GDM1 (cell line): ENCODE measurements at regions not wholly inside any gene's neighbourhood (a gene's known extent, or its start where the extent isn't known, plus 50 kb on each side); places are given as distances from the start of the nearest gene placed in this dataset.

Source experiments
- DNase-seq: peaks from one replicate; lab custom pipeline; 2025; lab: John Stamatoyannopoulos, UW

- DNase-seq: no peak
Measured at GRCh38 chr4:81946996-81947395, 426.8 kb downstream of the HNRNPD start.

- DNase-seq: no peak
Measured at GRCh38 chr4:81930506-81931238, 443.1 kb downstream of the HNRNPD start.

GRCh38 chr4:81923140-81923539 is 450.7 kb downstream of the HNRNPD start:
- DNase-seq: no peak

DNA sequence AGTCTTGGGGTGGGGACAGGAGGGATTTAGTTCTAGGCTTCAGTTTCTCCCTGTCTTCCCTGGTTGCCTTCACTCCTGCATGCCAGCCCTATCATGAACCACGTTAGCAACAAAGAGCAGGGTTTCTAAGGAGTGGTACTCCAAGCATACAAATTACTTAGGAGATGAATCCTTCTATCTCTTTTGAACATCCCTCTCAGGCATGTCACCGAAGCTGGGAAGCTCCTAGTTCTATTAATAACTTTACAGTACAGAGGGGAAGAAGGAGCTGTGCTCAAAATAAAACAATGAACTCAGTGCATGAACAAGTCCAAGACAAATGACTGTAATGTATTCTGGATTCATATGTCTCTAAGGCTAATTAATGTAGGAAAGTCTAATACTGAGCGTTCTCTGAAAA is 450.6 kb upstream of the RASGEF1B start:
- DNase-seq: no peak

- DNase-seq: no peak
Measured at GRCh38 chr4:81921751-81922159, 450.0 kb upstream of the RASGEF1B start.

- DNase-seq: no peak
Measured at GRCh38 chr4:81919810-81920209, 448.1 kb upstream of the RASGEF1B start.

DNA sequence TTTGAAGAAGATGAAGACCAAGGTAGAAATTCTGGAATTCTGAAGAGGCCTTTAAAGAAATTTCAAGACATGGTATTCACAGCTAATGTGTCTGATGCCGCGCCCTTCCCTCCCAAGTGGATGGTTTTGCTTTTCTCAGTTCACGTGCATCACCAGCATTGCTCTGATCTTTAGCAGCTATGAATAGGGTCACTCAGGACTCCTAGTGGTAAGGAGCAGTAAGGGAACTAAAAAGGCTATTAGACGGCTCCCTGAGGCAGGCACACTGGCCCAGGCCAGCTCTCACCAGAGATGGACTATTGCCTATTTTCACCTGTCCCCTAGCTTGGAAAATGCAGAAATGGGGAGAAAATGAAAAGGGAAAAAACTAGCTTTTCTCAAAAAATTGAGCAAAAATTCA is 447.5 kb upstream of the RASGEF1B start:
- DNase-seq: no peak

DNA sequence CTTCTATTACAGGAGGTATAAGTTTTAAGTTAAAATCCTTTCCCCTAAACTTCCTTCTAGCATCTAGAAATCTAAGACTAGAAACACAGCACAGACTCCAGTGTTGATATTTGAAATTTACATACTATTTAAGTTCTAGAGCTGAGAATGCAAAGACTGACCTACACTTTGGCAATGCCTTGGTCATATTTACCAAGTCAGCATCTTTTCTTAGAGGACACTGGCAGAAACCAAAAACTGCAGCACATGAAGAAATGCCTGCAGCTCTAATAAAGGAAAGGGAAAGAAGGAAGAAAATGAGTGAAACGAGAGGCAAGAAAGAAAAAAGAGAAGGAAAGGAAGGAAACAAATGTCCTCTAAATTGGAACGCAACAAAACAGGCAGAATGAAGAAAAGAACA is 443.7 kb upstream of the RASGEF1B start:
- DNase-seq: no peak

GRCh38 chr4:81914623-81915022 is 442.9 kb upstream of the RASGEF1B start:
- no peak for DNase-seq

DNA sequence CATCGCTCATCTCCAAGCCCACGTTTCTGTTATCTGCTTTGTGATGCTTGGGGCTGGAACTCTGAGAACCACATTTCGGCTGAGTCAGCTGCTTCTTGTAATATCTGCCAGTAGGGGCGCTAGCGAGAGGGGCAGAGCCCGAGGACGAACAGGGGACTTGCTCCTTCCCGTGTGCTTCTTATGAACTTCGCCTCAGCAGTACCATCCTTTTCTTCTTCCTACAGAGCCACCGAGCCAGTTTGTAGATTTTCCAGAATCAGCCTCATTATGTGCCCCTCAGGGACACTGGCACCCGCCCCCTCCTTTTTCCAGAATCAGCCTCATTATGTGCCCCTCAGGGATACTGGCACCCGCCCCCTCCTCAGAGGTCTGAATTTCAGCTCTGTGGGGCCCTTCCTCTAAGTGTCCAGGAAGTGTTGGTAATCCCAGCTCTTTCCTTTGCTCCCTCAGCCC is 441.7 kb upstream of the RASGEF1B start:
- no peak for DNase-seq

GRCh38 chr4:81912376-81913030 is 440.8 kb upstream of the RASGEF1B start:
- DNase-seq: no peak

DNA sequence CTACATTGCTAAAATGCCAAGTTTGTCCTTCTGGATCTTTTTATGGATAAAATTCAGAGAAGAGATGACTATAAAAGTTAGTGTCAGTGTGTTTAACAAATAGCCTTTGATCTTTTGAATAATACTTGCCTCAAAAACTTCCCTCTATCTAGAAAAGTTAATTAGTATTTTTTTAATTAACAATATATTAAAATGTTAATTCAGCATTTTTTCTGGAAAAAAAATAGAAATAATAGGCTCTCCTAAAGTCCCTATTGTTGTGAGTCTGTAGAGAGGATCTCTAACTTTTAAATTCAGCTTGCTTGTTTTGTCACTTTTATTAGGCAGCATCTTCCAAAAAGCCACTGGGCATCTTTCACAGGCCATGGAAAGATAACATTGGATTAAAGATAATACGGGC is 435.2 kb upstream of the RASGEF1B start:
- DNase-seq: no peak

DNA sequence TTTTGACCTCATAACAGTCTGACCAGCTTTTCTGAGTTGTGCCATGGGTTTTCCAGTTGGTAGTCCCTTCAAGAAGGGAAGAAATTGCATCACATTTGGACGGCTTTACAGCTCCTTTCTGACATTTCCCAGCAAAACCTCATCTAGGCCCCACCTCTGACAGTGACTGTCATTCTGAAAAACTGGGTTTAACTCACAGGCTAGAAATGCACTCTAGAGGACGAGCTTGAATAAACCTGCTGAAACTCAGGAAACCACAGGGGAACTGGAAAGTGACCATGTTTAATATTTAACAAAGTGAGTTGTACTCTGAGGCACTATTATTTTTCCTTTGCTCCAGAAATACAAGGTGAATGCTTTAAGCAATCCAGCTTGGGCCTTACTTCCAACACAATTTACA is 434.3 kb upstream of the RASGEF1B start:
- DNase-seq: no peak

- DNase-seq: no peak
Measured at GRCh38 chr4:81904121-81904520, 432.4 kb upstream of the RASGEF1B start.

DNA sequence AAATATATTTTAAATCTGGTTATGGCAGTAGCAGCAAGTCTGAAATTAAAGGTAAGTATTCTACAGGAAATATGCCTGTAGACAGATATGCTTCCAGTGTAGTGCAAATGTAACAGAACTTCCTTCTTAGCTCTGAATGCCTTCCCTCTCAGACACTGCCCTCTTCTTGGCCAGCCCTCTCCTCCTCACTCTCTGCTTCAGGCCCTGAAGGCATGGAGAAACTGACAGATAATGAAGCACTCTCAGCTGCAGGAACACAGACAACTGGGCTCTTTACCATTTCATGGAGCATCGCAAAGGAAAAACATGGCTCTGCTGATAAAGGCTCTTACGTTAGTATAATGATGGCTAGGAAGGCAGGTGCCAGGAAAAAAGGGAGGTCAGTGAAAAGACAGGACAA is 431.5 kb upstream of the RASGEF1B start:
- DNase-seq: no peak

GRCh38 chr4:81898862-81899504 is 427.3 kb upstream of the RASGEF1B start:
- DNase-seq: no peak

DNA sequence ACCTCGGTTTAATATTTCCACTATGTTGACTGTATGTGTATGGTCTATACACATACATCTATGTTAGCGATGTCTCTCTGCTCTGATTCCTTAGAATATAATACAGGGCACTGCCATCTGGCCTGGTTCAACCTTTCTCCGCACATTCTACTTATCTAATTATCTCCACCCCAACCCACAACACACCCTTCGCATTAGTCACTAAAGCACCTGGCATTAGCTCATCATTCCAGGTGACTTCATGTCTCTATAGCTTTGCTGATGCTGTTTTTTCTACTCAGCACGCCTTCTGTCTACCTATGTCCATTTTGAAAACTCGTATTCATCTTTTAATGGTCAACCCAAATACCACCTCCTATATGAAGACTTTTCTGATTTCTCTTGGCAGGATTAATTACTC is 425.2 kb upstream of the RASGEF1B start:
- DNase-seq: no peak

GRCh38 chr4:81891005-81891996 is 419.6 kb upstream of the RASGEF1B start:
- DNase-seq: no peak

- DNase-seq: no peak
Measured at GRCh38 chr4:81884986-81885385, 413.3 kb upstream of the RASGEF1B start.

DNA sequence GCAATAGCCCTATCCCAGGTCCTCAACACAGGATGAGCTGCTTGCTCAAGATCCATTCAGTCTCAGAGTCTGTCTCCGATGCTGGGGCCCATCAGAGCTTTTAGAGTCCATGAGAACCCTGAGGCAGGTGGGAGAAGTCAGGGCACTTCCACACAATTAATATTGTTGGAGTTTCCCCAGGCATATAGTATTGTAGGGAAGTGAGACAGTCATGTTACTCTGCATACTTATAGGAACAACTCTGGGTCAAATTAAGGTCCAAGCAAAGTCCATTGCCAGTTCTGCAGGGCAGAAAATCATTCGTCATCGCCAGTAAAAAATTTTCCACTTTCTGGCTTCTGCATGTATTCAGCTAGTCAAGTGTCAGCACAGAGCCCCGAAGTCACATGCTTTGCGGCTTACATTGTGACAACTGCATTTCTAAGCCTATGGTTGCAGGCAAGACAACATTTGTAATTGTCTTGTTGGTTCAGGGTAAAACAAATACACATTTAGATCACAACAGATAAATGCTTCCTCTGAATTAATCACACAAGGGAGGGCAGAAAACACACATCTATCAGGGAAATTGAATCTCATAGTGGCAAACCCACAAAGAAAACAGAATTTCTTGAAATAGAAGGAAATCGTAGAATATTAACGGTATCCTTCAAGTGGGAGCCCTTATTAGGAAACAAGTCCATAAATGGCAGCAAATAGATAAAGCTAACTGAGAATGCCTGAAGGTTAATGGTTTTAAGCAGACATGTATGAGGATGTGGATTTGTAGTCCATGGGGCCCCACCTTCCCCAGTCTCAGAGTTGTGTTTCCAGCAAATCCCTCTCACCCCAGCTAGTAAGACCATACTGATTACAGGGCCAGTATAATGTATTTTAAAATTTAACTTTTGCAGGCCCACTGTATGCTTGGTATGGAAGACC is 412.1 kb upstream of the RASGEF1B start:
- no peak for DNase-seq

DNA sequence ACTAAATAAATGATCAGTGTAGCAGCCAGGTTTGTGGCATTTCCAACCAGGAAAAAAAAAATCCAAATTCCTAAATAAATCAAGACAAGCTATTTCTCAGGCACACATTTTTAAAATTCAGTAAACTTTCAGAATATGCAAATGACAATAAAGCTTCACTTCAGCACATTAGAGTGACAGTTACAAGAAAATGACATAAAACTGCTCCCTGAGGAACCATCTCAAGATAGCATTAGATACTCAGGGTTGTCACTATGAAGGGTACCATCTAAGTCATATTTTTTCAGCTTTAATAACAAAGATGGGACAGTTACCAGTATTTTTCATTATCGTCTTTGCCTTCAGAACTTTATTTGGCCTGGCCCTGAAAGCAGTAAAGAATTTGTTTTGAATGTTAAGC is 411.3 kb upstream of the RASGEF1B start:
- no peak for DNase-seq
